HEK293 (cell line): ENCODE measurements at regions not wholly inside any gene's neighbourhood (a gene's known extent, or its start where the extent isn't known, plus 50 kb on each side); places are given as distances from the start of the nearest gene placed in this dataset.

Source experiments
- CTCF ChIA-PET: fragments of 350-600 bp; formaldehyde crosslinking; extraction: SDS; loops from one replicate; lab custom pipeline; 2021; ENCODE audit warnings: antibody characterized with exemption; lab: Yijun Ruan, JAX
- POLR2A ChIA-PET: fragments of 300-600 bp; formaldehyde crosslinking; extraction: SDS; loops from one replicate; lab custom pipeline; 2020; ENCODE audit warnings: antibody characterized with exemption, inconsistent platforms; lab: Yijun Ruan, JAX
- H3K27ac ChIP-seq: fragments of 200-500 bp; sonication (Bioruptor generic); 2 replicates; pipeline ENCODE4 v1.5.1; 2014; ENCODE audit warnings: low read depth, low read length, control low read depth, inconsistent platforms; ENCODE audit errors: extremely low read depth
- H3K36me3 ChIP-seq, 2 experiments: fragments of 200-500 bp in 1 of 2; sonication (Bioruptor generic) in 1 of 2; 1 replicate in 1 of 2; 2 replicates in 1 of 2; pipeline ENCODE4 v1.5.1; 2014 to 2017; ENCODE audit warnings: inconsistent platforms in 2 of 2, low read length in 2 of 2; ENCODE audit not compliant: control insufficient read depth in 2 of 2, insufficient read depth in 1 of 2
- H3K4me1 ChIP-seq: fragments of 200-500 bp; sonication (Bioruptor generic); 2 replicates; pipeline ENCODE4 v1.5.1; 2014; ENCODE audit warnings: mild to moderate bottlenecking, low read length, inconsistent platforms; ENCODE audit not compliant: control insufficient read depth, insufficient read depth
- H3K4me3 ChIP-seq: 2 replicates; pipeline ENCODE4 v1.5.1; 2011; ENCODE audit warnings: low read depth, mild to moderate bottlenecking, control low read depth, low read length, moderate library complexity
- H3K9me3 ChIP-seq: fragments of 200-500 bp; sonication (Bioruptor generic); 2 replicates; pipeline ENCODE4 v1.5.1; 2014; ENCODE audit warnings: low read depth, low read length, inconsistent platforms; ENCODE audit not compliant: control insufficient read depth, insufficient read depth
- GLIS2 ChIP-seq: fragments of 450-650 bp; formaldehyde crosslinking; IDR thresholded peaks from 2 replicates; pipeline ENCODE4 v1.5.1; 2016; ENCODE audit warnings: missing biosample characterization, missing genetic modification characterization
- HOXD13 ChIP-seq: sonication (generic); formaldehyde crosslinking; IDR thresholded peaks from 2 replicates; pipeline ENCODE4 v1.8.0; 2022; ENCODE audit warnings: missing genetic modification reagents, borderline replicate concordance
- KLF7 ChIP-seq: fragments of 450-650 bp; formaldehyde crosslinking; IDR thresholded peaks from 2 replicates; pipeline ENCODE4 v1.5.1; 2016; ENCODE audit warnings: missing biosample characterization, missing genetic modification characterization, borderline replicate concordance
- SCRT2 ChIP-seq: fragments of 450-650 bp; formaldehyde crosslinking; IDR thresholded peaks from 2 replicates; pipeline ENCODE4 v1.5.1; 2016; ENCODE audit warnings: missing biosample characterization, missing genetic modification characterization
- ZNF146 ChIP-seq: fragments of 450-650 bp; formaldehyde crosslinking; IDR thresholded peaks from 2 replicates; pipeline ENCODE4 v1.5.1; 2016; ENCODE audit warnings: missing biosample characterization, missing genetic modification characterization
- ZNF19 ChIP-seq: fragments of 450-650 bp; formaldehyde crosslinking; IDR thresholded peaks from 2 replicates; pipeline ENCODE4; 2016; ENCODE audit warnings: missing biosample characterization, missing genetic modification characterization, low read depth
- ZNF223 ChIP-seq: fragments of 450-650 bp; formaldehyde crosslinking; IDR thresholded peaks from 2 replicates; pipeline ENCODE4 v1.5.1; 2016; ENCODE audit warnings: missing biosample characterization, missing genetic modification characterization
- ZNF423 ChIP-seq: fragments of 450-650 bp; formaldehyde crosslinking; IDR thresholded peaks from 2 replicates; pipeline ENCODE4 v1.5.1; 2016; ENCODE audit warnings: missing biosample characterization, missing genetic modification characterization
- ZNF501 ChIP-seq: fragments of 450-650 bp; formaldehyde crosslinking; IDR thresholded peaks from 2 replicates; pipeline ENCODE4 v1.5.1; 2016; ENCODE audit warnings: missing biosample characterization, missing genetic modification characterization
- ZNF707 ChIP-seq: fragments of 450-650 bp; formaldehyde crosslinking; IDR thresholded peaks from 2 replicates; pipeline ENCODE4 v1.5.1; 2016; ENCODE audit warnings: missing biosample characterization, missing genetic modification characterization
- ZNF76 ChIP-seq: fragments of 450-650 bp; formaldehyde crosslinking; IDR thresholded peaks from 2 replicates; pipeline ENCODE4; 2016; ENCODE audit warnings: low read depth, missing biosample characterization, missing genetic modification characterization, borderline replicate concordance
- TF ChIP-seq, protein P1 (sequence below): fragments of 450-650 bp; formaldehyde crosslinking; IDR thresholded peaks from 2 replicates; pipeline ENCODE4 v1.5.1; 2016; ENCODE audit warnings: missing biosample characterization, missing genetic modification characterization
- TF ChIP-seq, protein P2 (sequence below): fragments of 450-650 bp; formaldehyde crosslinking; IDR thresholded peaks from 2 replicates; pipeline ENCODE4 v1.5.1; 2016; ENCODE audit warnings: missing biosample characterization, missing genetic modification characterization
- TF ChIP-seq, protein P3 (sequence below): fragments of 450-650 bp; formaldehyde crosslinking; IDR thresholded peaks from 2 replicates; pipeline ENCODE4 v1.5.1; 2016; ENCODE audit warnings: missing biosample characterization, missing genetic modification characterization
- TF ChIP-seq, protein P4 (sequence below): fragments of 450-650 bp; formaldehyde crosslinking; IDR thresholded peaks from 2 replicates; pipeline ENCODE4 v1.5.1; 2017; ENCODE audit warnings: missing biosample characterization, missing genetic modification characterization

DNA sequence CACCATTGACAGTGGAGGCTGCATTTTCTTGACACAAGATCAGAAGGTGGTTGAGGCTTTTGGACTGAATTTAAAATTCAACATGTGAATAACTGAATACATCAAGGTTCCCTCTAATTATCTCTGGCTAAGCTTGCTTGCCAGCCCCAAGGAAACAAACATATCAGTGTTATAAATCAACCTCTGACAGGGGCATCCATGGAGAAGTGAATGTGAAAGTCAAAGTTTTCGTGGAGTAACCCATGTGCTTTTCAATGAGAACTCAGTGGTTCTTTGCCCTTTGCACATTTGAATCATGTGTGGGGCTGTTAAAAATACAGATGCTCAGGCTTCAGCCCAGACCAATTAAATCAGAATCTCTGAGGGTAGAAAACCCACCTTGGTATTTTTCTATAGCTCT is 128.9 kb downstream of the LRRC70 start:
- POLR2A ChIA-PET, result no interaction called here

DNA sequence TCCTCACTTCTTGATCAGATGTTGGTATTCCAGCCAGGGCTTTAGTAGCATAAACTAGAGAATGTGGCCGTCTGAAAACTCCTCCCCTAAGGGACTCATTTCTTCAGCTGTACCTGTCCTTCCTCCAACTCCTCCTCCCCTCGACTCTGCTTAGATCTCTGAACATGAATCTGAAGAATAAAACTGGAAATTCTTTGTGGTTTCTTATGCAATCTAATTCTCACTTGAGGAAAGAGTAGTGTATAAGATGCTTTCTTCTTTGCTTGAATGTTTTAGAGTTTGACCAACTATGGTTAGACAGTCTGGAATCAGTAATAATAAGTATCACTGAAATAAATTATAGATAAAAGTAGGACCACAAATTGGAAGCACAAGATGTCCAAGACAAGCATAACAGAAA is 128.5 kb downstream of the LRRC70 start:
- Histone ChIP-seq H3K4me1 (no peaks in the 10 kb centered on the region), H3K4me3 (no peak overlapping the region), H3K27ac (no peak overlapping the region), H3K9me3 (no peaks in the 10 kb centered on the region), H3K36me3 (no peaks in the 10 kb centered on the region)
- POLR2A ChIA-PET, result no interaction called here
- CTCF ChIA-PET, result no interaction called here
- TF ChIP-seq ZNF707 (tag by site-specific recombination), result no peak
- TF ChIP-seq, protein P1, sequence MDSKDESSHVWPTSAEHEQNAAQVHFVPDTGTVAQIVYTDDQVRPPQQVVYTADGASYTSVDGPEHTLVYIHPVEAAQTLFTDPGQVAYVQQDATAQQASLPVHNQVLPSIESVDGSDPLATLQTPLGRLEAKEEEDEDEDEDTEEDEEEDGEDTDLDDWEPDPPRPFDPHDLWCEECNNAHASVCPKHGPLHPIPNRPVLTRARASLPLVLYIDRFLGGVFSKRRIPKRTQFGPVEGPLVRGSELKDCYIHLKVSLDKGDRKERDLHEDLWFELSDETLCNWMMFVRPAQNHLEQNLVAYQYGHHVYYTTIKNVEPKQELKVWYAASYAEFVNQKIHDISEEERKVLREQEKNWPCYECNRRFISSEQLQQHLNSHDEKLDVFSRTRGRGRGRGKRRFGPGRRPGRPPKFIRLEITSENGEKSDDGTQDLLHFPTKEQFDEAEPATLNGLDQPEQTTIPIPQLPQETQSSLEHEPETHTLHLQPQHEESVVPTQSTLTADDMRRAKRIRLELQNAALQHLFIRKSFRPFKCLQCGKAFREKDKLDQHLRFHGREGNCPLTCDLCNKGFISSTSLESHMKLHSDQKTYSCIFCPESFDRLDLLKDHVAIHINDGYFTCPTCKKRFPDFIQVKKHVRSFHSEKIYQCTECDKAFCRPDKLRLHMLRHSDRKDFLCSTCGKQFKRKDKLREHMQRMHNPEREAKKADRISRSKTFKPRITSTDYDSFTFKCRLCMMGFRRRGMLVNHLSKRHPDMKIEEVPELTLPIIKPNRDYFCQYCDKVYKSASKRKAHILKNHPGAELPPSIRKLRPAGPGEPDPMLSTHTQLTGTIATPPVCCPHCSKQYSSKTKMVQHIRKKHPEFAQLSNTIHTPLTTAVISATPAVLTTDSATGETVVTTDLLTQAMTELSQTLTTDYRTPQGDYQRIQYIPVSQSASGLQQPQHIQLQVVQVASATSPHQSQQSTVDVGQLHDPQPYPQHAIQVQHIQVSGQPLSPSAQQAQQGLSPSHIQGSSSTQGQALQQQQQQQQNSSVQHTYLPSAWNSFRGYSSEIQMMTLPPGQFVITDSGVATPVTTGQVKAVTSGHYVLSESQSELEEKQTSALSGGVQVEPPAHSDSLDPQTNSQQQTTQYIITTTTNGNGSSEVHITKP (tag by site-specific recombination), result no peak
- TF ChIP-seq KLF7 (tag by site-specific recombination), result no peak

More for the DNA sequence above, 128.9 kb downstream of the LRRC70 start:
- H3K4me1 ChIP-seq, result no peaks in the 10 kb centered on the region
- no peak overlapping the region for H3K4me3 ChIP-seq
- CTCF ChIA-PET, result interaction anchor here (0.6 kb wide), 1 partner anchor 13 kb away, joined by 3 read pairs; no protein-coding TSS in a partner anchor
- no peaks in the 10 kb centered on the region for H3K36me3 ChIP-seq
- H3K27ac ChIP-seq, result no peak overlapping the region
- TF ChIP-seq ZNF76 (no peak), ZNF223 (tag by site-specific recombination) (no peak), ZNF501 (tag by site-specific recombination) (no peak)
- TF ChIP-seq, protein P2, sequence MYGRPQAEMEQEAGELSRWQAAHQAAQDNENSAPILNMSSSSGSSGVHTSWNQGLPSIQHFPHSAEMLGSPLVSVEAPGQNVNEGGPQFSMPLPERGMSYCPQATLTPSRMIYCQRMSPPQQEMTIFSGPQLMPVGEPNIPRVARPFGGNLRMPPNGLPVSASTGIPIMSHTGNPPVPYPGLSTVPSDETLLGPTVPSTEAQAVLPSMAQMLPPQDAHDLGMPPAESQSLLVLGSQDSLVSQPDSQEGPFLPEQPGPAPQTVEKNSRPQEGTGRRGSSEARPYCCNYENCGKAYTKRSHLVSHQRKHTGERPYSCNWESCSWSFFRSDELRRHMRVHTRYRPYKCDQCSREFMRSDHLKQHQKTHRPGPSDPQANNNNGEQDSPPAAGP (tag by site-specific recombination), result no peak
- TF ChIP-seq, protein P3, sequence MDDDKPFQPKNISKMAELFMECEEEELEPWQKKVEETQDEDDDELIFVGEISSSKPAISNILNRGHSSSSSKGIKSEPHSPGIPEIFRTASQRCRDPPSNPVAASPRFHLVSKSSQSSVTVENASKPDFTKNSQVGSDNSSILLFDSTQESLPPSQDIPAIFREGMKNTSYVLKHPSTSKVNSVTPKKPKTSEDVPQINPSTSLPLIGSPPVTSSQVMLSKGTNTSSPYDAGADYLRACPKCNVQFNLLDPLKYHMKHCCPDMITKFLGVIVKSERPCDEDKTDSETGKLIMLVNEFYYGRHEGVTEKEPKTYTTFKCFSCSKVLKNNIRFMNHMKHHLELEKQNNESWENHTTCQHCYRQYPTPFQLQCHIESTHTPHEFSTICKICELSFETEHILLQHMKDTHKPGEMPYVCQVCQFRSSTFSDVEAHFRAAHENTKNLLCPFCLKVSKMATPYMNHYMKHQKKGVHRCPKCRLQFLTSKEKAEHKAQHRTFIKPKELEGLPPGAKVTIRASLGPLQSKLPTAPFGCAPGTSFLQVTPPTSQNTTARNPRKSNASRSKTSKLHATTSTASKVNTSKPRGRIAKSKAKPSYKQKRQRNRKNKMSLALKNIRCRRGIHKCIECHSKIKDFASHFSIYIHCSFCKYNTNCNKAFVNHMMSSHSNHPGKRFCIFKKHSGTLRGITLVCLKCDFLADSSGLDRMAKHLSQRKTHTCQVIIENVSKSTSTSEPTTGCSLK (tag by site-specific recombination), result no peak
- TF ChIP-seq, all 188 proteins: peak for 0
- H3K9me3 ChIP-seq, result no peaks in the 10 kb centered on the region

DNA sequence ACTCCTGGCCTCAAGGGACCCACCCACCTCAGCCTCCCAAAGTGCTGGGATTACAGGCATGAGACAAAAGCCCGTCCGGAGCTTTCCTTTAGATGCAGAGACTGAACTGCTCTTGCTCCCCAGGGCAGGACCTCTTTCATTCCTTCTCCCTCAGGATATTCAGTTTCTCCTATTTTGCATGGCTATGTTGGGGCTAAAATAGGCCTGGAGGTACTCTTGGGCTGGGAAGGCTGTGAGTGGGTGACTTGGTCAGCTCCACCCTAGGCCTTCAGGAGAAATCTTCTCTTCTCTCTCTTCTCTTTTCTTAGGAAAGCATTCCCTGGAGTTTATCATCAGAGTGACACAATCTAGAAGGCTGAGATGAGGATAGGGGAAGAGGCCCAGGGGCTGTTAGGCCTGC is 126.4 kb downstream of the LRRC70 start:
- CTCF ChIA-PET, result interaction anchor here (0.7 kb wide), 1 partner anchor 14 kb away, joined by 4 read pairs; no protein-coding TSS in a partner anchor
- POLR2A ChIA-PET, result no interaction called here
- no peaks in the 10 kb centered on the region for H3K4me1 ChIP-seq
- H3K4me3 ChIP-seq, result no peak overlapping the region
- H3K9me3 ChIP-seq, result no peaks in the 10 kb centered on the region
- TF ChIP-seq ZNF146 (tag by site-specific recombination) (no peak), ZNF19 (tag by site-specific recombination) (no peak), ZNF423 (tag by site-specific recombination) (no peak), SCRT2 (no peak), HOXD13 (CRISPR knock-in tag) (no peak), GLIS2 (tag by site-specific recombination) (no peak)
- TF ChIP-seq, protein P4, sequence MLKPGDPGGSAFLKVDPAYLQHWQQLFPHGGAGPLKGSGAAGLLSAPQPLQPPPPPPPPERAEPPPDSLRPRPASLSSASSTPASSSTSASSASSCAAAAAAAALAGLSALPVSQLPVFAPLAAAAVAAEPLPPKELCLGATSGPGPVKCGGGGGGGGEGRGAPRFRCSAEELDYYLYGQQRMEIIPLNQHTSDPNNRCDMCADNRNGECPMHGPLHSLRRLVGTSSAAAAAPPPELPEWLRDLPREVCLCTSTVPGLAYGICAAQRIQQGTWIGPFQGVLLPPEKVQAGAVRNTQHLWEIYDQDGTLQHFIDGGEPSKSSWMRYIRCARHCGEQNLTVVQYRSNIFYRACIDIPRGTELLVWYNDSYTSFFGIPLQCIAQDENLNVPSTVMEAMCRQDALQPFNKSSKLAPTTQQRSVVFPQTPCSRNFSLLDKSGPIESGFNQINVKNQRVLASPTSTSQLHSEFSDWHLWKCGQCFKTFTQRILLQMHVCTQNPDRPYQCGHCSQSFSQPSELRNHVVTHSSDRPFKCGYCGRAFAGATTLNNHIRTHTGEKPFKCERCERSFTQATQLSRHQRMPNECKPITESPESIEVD (tag by site-specific recombination), result no peak
- H3K36me3 ChIP-seq, result no peaks in the 10 kb centered on the region
- H3K27ac ChIP-seq, result no peak overlapping the region
